Liver (tissue), 8 donors: ENCODE measurements at regions not wholly inside any gene's neighbourhood (a gene's known extent, or its start where the extent isn't known, plus 50 kb on each side); places are given as distances from the start of the nearest gene placed in this dataset.

Experiments used
- DNase-seq: peaks from one replicate; pipeline ENCODE4 v3.0.0-alpha.2; 2017; ENCODE audit warnings: low spot score
- H3K27ac ChIP-seq, 2 donors: one replicate each; pipeline ENCODE4 v1.7.0; 2013; ENCODE audit warnings: inconsistent platforms in 2 of 2, low read length in 2 of 2, control low read depth in 1 of 2, low read depth in 1 of 2, mild to moderate bottlenecking in 1 of 2
- H3K27me3 ChIP-seq, 4 donors: one replicate each; pipeline versions ENCODE4 v1.6.1 to v1.7.0; 2013; ENCODE audit warnings: low read length in 3 of 4, inconsistent platforms in 1 of 4, mild to moderate bottlenecking in 1 of 4, moderate library complexity in 1 of 4; ENCODE audit not compliant: control insufficient read depth in 4 of 4, insufficient read depth in 4 of 4
- H3K36me3 ChIP-seq, 4 donors: one replicate each; pipeline versions ENCODE4 v1.6.1 to v1.7.0; 2013; ENCODE audit warnings: low read length in 3 of 4, mild to moderate bottlenecking in 3 of 4, low read depth in 1 of 4, moderate library complexity in 1 of 4; ENCODE audit not compliant: control insufficient read depth in 4 of 4, insufficient read depth in 3 of 4
- H3K4me1 ChIP-seq, 4 donors: one replicate each; pipeline versions ENCODE4 v1.6.1 to v1.7.0; 2013; ENCODE audit warnings: low read length in 3 of 4, mild to moderate bottlenecking in 3 of 4, moderate library complexity in 1 of 4; ENCODE audit not compliant: control insufficient read depth in 4 of 4, insufficient read depth in 4 of 4
- H3K4me3 ChIP-seq, 3 donors: one replicate each; pipeline versions ENCODE4 v1.6.1 to v1.7.0; 2013; ENCODE audit warnings: low read length in 3 of 3, control low read depth in 1 of 3, low read depth in 1 of 3, mild to moderate bottlenecking in 1 of 3
- H3K9ac ChIP-seq, 2 donors: one replicate each; pipeline ENCODE4 v1.7.0; 2013; ENCODE audit warnings: low read length in 2 of 2, mild to moderate bottlenecking in 2 of 2, moderate library complexity in 2 of 2, control low read depth in 1 of 2, low read depth in 1 of 2
- H3K9me3 ChIP-seq, 4 donors: one replicate each; pipeline versions ENCODE4 v1.6.1 to v1.7.0; 2013; ENCODE audit warnings: low read length in 3 of 4; ENCODE audit not compliant: control insufficient read depth in 4 of 4
- CTCF ChIP-seq: fragments of 150-350 bp; IDR thresholded peaks from 2 replicates; pipeline ENCODE4 v1.5.1; 2017; ENCODE audit warnings: improper control_type of control experiment, low read depth, low read length; ENCODE audit not compliant: missing input control
- FOXA2 ChIP-seq: IDR thresholded peaks from 2 replicates; pipeline ENCODE4 v1.6.1; 2016; ENCODE audit warnings: antibody characterized with exemption
- GABPA ChIP-seq, 2 donors: IDR thresholded peaks in 1 of 2; conservative IDR thresholded peaks in 1 of 2; 2 replicates each; pipeline ENCODE4 v1.6.1; 2016; ENCODE audit warnings: antibody characterized with exemption in 2 of 2, mild to moderate bottlenecking in 1 of 2, moderate library complexity in 1 of 2
- HNF4G ChIP-seq: IDR thresholded peaks from 2 replicates; pipeline ENCODE4 v1.6.1; 2016; ENCODE audit warnings: antibody characterized with exemption
- JUND ChIP-seq, 2 donors: IDR thresholded peaks; 2 replicates each; pipeline ENCODE4 v1.6.1; 2016; ENCODE audit warnings: antibody characterized with exemption in 2 of 2
- RAD21 ChIP-seq, 2 donors: IDR thresholded peaks; 2 replicates each; pipeline ENCODE4 v1.6.1; 2016; ENCODE audit warnings: antibody characterized with exemption in 2 of 2, mild to moderate bottlenecking in 2 of 2
- RXRA ChIP-seq, 2 donors: IDR thresholded peaks; 2 replicates each; pipeline ENCODE4 v1.6.1; 2017 to 2018; ENCODE audit warnings: antibody characterized with exemption in 2 of 2, mild to moderate bottlenecking in 1 of 2
- TAF1 ChIP-seq: conservative IDR thresholded peaks from 2 replicates; pipeline ENCODE4 v1.6.1; 2016; ENCODE audit warnings: antibody characterized with exemption, mild to moderate bottlenecking
- YY1 ChIP-seq: IDR thresholded peaks from 2 replicates; pipeline ENCODE4 v1.6.1; 2016; ENCODE audit warnings: antibody characterized with exemption, mild to moderate bottlenecking
- ZBTB33 ChIP-seq: IDR thresholded peaks from 2 replicates; pipeline ENCODE4 v1.6.1; 2016; ENCODE audit warnings: antibody characterized with exemption
- WGBS: extraction: QIAGEN DNeasy Blood & Tissue Kit; methylation state at CpG from one replicate; pipeline ENCODE4 v1.1.7; 2013; 5-methylcytosine and 5-hydroxymethylcytosine counted together
- TF ChIP-seq, protein P1 (sequence below): IDR thresholded peaks from 2 replicates; pipeline ENCODE4 v1.6.1; 2016; ENCODE audit warnings: antibody characterized with exemption, mild to moderate bottlenecking
- donor health status: healthy.
- donor health status: healthy.
- donor health status: healthy.
- donor health status: healthy.
- donor health status: healthy.

DNA sequence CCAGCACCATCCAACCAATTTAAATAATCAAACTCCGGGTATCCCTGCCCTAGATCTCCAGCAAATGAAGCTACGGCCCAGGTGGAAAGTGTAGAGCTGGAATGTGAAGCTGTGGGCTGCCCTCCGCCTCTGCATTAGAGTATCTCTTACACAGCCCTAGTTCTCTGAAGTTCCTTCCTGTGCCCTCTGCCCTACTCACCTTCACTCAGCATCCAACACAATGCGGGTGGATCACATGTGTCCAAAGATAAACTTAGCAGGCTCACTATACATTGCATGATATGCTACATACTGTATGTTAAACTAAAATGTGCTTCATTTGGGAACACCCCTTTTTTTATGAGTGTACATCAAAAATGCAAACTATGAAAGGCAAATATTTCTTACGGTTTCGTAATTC, 70.0 kb upstream of the RAD23B start:
- no peak for TF ChIP-seq YY1
- no peak for TF ChIP-seq CTCF
- no peak overlapping the region for H3K9ac ChIP-seq
- DNase-seq, result no peak
- no peaks in the 10 kb centered on the region for H3K4me1 ChIP-seq
- H3K27me3 ChIP-seq, result no peaks in the 10 kb centered on the region
- H3K36me3 ChIP-seq, result no peaks in the 10 kb centered on the region
- no peak overlapping the region for H3K27ac ChIP-seq
- H3K4me3 ChIP-seq, result no peak overlapping the region
- H3K9me3 ChIP-seq, result no peaks in the 10 kb centered on the region
- 87% methylated on average over 6 of the region's 6 CpGs for WGBS

GRCh38 chr9:107213561-107214028, 69.5 kb upstream of the RAD23B start:
- WGBS, result 78% methylated on average over 6 of the region's 6 CpGs
- H3K36me3 ChIP-seq, result no peaks in the 10 kb centered on the region
- no peak for DNase-seq
- no peak overlapping the region for H3K4me3 ChIP-seq
- H3K9ac ChIP-seq, result no peak overlapping the region
- H3K27ac ChIP-seq, result no peak overlapping the region
- no peaks in the 10 kb centered on the region for H3K9me3 ChIP-seq
- TF ChIP-seq GABPA (IDR thresholded peaks at IDR 0.05 in 1 of 2, conservative IDR thresholded peaks at IDR 0.05 in 1 of 2), result no peak
- no peak for TF ChIP-seq TAF1
- TF ChIP-seq ZBTB33, result no peak
- no peak for TF ChIP-seq FOXA2
- TF ChIP-seq, protein P1, sequence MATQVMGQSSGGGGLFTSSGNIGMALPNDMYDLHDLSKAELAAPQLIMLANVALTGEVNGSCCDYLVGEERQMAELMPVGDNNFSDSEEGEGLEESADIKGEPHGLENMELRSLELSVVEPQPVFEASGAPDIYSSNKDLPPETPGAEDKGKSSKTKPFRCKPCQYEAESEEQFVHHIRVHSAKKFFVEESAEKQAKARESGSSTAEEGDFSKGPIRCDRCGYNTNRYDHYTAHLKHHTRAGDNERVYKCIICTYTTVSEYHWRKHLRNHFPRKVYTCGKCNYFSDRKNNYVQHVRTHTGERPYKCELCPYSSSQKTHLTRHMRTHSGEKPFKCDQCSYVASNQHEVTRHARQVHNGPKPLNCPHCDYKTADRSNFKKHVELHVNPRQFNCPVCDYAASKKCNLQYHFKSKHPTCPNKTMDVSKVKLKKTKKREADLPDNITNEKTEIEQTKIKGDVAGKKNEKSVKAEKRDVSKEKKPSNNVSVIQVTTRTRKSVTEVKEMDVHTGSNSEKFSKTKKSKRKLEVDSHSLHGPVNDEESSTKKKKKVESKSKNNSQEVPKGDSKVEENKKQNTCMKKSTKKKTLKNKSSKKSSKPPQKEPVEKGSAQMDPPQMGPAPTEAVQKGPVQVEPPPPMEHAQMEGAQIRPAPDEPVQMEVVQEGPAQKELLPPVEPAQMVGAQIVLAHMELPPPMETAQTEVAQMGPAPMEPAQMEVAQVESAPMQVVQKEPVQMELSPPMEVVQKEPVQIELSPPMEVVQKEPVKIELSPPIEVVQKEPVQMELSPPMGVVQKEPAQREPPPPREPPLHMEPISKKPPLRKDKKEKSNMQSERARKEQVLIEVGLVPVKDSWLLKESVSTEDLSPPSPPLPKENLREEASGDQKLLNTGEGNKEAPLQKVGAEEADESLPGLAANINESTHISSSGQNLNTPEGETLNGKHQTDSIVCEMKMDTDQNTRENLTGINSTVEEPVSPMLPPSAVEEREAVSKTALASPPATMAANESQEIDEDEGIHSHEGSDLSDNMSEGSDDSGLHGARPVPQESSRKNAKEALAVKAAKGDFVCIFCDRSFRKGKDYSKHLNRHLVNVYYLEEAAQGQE, result no peak
- TF ChIP-seq JUND (IDR thresholded peaks at IDR 0.05), result no peak
- no peak for TF ChIP-seq RAD21 (IDR thresholded peaks at IDR 0.05)
- no peak for TF ChIP-seq CTCF
- no peak for TF ChIP-seq RXRA (IDR thresholded peaks at IDR 0.05)
- TF ChIP-seq HNF4G, result no peak
- TF ChIP-seq YY1, result no peak
- H3K27me3 ChIP-seq, result no peaks in the 10 kb centered on the region
- H3K4me1 ChIP-seq, result no peaks in the 10 kb centered on the region
